HepG2 (cell line): ENCODE measurements at regions not wholly inside any gene's neighbourhood (a gene's known extent, or its start where the extent isn't known, plus 50 kb on each side); places are given as distances from the start of the nearest gene placed in this dataset.

ENCODE experiments used
- CTCF ChIP-seq: sonication (generic); formaldehyde crosslinking; IDR thresholded peaks from 2 replicates; pipeline ENCODE4 v1.5.0; 2020; ENCODE audit warnings: mild to moderate bottlenecking, missing genetic modification reagents, moderate library complexity
- EZH2 ChIP-seq: conservative IDR thresholded peaks from 2 replicates; pipeline ENCODE4 v1.6.1; 2012; ENCODE audit warnings: mild to moderate bottlenecking, low read depth, low read length, moderate library complexity
- FOXP4 ChIP-seq: sonication (generic); formaldehyde crosslinking; IDR thresholded peaks from 2 replicates; pipeline ENCODE4 v1.4.0; 2020; ENCODE audit warnings: missing genetic modification reagents
- KLF11 ChIP-seq: IDR thresholded peaks from 2 replicates; pipeline ENCODE4 v1.6.1; 2016; ENCODE audit warnings: missing compliant biosample characterization
- NFE2L2 ChIP-seq: fragments of 150-350 bp; IDR thresholded peaks from 2 replicates; pipeline ENCODE4 v1.6.1; 2014; ENCODE audit warnings: low read length
- RELA ChIP-seq: sonication (generic); formaldehyde crosslinking; IDR thresholded peaks from 2 replicates; pipeline ENCODE4 v1.4.0; 2020; ENCODE audit warnings: missing genetic modification reagents
- SETDB1 ChIP-seq: sonication (generic); formaldehyde crosslinking; IDR thresholded peaks from 2 replicates; pipeline ENCODE4 v1.5.1; 2020; ENCODE audit warnings: missing genetic modification reagents, mild to moderate bottlenecking, borderline replicate concordance
- SMAD1 ChIP-seq: sonication (generic); formaldehyde crosslinking; IDR thresholded peaks from 2 replicates; pipeline ENCODE4 v1.4.0; 2020; ENCODE audit warnings: missing genetic modification reagents, low read depth, mild to moderate bottlenecking, borderline replicate concordance
- ZBTB43 ChIP-seq: sonication (generic); formaldehyde crosslinking; conservative IDR thresholded peaks from 2 replicates; pipeline ENCODE4 v1.4.0; 2020; ENCODE audit warnings: missing genetic modification reagents
- ZFP36 ChIP-seq: fragments of 150-350 bp; IDR thresholded peaks from 2 replicates; pipeline ENCODE4 v1.6.1; 2018; ENCODE audit warnings: borderline replicate concordance, low read length, low read depth; ENCODE audit not compliant: partially characterized antibody
- ZNF232 ChIP-seq: sonication (generic); formaldehyde crosslinking; IDR thresholded peaks from 2 replicates; pipeline ENCODE4 v1.4.0; 2020; ENCODE audit warnings: missing genetic modification reagents, borderline replicate concordance
- ZNF563 ChIP-seq: sonication (generic); formaldehyde crosslinking; IDR thresholded peaks from 2 replicates; pipeline ENCODE4 v1.8.0; 2022; ENCODE audit warnings: mild to moderate bottlenecking, moderate library complexity, missing genetic modification reagents
- TF ChIP-seq, protein P1 (sequence below): sonication (generic); formaldehyde crosslinking; IDR thresholded peaks from 2 replicates; pipeline ENCODE4 v1.8.0; 2022; ENCODE audit warnings: mild to moderate bottlenecking, missing genetic modification reagents
- TF ChIP-seq, protein P2 (sequence below): sonication (generic); formaldehyde crosslinking; IDR thresholded peaks from 2 replicates; pipeline ENCODE4 v1.4.0; 2020; ENCODE audit warnings: missing genetic modification reagents

- TF ChIP-seq, protein P1, sequence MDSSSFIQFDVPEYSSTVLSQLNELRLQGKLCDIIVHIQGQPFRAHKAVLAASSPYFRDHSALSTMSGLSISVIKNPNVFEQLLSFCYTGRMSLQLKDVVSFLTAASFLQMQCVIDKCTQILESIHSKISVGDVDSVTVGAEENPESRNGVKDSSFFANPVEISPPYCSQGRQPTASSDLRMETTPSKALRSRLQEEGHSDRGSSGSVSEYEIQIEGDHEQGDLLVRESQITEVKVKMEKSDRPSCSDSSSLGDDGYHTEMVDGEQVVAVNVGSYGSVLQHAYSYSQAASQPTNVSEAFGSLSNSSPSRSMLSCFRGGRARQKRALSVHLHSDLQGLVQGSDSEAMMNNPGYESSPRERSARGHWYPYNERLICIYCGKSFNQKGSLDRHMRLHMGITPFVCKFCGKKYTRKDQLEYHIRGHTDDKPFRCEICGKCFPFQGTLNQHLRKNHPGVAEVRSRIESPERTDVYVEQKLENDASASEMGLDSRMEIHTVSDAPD, result no peak
- TF ChIP-seq ZNF563 (CRISPR knock-in tag) (no peak), EZH2 (no peak), ZNF232 (CRISPR knock-in tag) (no peak), ZBTB43 (CRISPR knock-in tag) (no peak), KLF11 (CRISPR knock-in tag) (no peak), NFE2L2 (no peak), SMAD1 (CRISPR knock-in tag) (no peak), FOXP4 (CRISPR knock-in tag) (no peak), ZFP36 (no peak), RELA (CRISPR knock-in tag) (no peak), SETDB1 (no peak), CTCF (CRISPR knock-in tag) (no peak)
- TF ChIP-seq, protein P2, sequence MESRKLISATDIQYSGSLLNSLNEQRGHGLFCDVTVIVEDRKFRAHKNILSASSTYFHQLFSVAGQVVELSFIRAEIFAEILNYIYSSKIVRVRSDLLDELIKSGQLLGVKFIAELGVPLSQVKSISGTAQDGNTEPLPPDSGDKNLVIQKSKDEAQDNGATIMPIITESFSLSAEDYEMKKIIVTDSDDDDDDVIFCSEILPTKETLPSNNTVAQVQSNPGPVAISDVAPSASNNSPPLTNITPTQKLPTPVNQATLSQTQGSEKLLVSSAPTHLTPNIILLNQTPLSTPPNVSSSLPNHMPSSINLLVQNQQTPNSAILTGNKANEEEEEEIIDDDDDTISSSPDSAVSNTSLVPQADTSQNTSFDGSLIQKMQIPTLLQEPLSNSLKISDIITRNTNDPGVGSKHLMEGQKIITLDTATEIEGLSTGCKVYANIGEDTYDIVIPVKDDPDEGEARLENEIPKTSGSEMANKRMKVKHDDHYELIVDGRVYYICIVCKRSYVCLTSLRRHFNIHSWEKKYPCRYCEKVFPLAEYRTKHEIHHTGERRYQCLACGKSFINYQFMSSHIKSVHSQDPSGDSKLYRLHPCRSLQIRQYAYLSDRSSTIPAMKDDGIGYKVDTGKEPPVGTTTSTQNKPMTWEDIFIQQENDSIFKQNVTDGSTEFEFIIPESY, result no peak
Measured at GRCh38 chr12:93061473-93062419, 132.7 kb upstream of the EEA1 start.
